LNCaP clone FGC (cell line): ENCODE measurements at regions not wholly inside any gene's neighbourhood (a gene's known extent, or its start where the extent isn't known, plus 50 kb on each side); places are given as distances from the start of the nearest gene placed in this dataset.
A peak's percentile ranks its signal among the peaks of the same experiment; 100 is the strongest.

ENCODE experiments used
- DNase-seq: peaks from one replicate; pipeline ENCODE4 v3.0.0-alpha.2; 2011; ENCODE audit warnings: low read depth
- H3K4me3 ChIP-seq: 2 replicates; pipeline ENCODE4 v1.5.1; 2011; ENCODE audit warnings: mild to moderate bottlenecking, low read depth, low read length, control low read depth
- TF ChIP-seq, protein P1 (sequence below): IDR thresholded peaks from 2 replicates; pipeline ENCODE4 v1.5.1; 2012; ENCODE audit warnings: mild to moderate bottlenecking; ENCODE audit not compliant: control insufficient read depth, insufficient read depth; ENCODE audit errors: extremely low read depth

DNA sequence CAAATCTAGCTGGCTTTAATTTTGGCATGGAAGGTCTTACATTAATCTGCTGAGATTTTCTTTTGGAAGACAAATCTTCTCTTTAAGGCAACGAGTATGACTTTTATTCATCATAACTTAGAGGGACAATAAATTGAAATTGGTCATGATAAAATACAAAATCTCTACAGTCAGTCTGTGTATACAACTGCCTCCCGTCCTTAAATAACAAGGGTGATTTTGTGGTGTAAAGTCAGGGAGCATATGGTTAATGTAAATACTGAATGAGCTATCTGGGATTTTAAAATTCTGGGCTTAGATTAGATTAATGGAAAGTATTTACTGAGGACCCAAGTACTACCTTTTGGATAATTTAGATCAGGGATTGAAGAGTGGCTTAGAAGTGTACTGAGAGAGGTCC, 328.4 kb upstream of the HAND2 start:
- TF ChIP-seq, protein P1, sequence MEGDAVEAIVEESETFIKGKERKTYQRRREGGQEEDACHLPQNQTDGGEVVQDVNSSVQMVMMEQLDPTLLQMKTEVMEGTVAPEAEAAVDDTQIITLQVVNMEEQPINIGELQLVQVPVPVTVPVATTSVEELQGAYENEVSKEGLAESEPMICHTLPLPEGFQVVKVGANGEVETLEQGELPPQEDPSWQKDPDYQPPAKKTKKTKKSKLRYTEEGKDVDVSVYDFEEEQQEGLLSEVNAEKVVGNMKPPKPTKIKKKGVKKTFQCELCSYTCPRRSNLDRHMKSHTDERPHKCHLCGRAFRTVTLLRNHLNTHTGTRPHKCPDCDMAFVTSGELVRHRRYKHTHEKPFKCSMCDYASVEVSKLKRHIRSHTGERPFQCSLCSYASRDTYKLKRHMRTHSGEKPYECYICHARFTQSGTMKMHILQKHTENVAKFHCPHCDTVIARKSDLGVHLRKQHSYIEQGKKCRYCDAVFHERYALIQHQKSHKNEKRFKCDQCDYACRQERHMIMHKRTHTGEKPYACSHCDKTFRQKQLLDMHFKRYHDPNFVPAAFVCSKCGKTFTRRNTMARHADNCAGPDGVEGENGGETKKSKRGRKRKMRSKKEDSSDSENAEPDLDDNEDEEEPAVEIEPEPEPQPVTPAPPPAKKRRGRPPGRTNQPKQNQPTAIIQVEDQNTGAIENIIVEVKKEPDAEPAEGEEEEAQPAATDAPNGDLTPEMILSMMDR: no peak

DNA sequence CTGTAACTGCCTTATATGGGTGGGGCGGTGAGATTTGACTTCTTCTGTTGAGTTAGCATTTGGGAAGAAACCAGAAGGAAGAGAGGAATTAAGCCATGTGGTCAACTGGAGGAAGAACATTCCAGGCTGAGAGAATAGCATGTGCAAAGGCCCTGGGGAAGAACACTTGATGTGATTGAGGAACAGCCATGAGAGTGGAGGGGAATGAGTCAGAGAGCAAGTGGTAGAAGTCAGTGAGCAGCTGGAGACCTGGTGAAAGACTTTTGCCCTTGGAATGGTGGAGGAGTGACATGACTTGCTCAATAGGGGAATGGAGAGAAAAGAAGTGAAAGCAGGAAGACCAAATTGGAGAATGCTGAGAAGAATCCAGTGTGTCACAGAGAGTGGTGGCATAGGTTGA, 327.8 kb upstream of the HAND2 start:
- no peak overlapping the region for H3K4me3 ChIP-seq

More for the DNA sequence above, 328.4 kb upstream of the HAND2 start:
- DNase-seq: no peak
- no peak overlapping the region for H3K4me3 ChIP-seq

DNA sequence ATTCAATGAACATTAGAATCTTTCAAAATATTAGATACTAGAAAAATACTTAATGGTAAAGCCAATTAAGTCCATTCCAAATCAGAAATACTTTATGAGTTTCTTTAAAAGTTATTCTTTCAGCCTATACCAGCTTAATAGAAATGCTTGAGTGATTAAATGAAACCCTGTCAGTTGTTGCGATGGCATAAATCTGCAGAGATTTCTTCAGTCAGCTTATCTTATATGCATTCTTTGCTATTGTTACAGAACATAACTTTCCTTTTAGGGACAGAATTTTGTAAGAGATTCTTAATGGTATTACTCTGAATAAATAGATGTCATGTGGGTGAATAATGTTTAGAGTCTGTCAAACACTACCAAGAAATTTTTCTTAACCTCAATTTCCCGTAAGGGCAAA, 325.0 kb upstream of the HAND2 start:
- DNase-seq: no peak
- TF ChIP-seq, protein P1: no peak
- H3K4me3 ChIP-seq: no peak overlapping the region

More for the DNA sequence above, 327.8 kb upstream of the HAND2 start:
- no peak for DNase-seq
- TF ChIP-seq, protein P1: no peak

- peak; percentile 21 for DNase-seq
- TF ChIP-seq, protein P1: no peak
- no peak overlapping the region for H3K4me3 ChIP-seq
Observed at GRCh38 chr4:173852775-173853174, 322.7 kb upstream of the HAND2 start.

- DNase-seq: no peak
- no peak overlapping the region for H3K4me3 ChIP-seq
- TF ChIP-seq, protein P1: no peak
Observed at GRCh38 chr4:173845580-173845979, 315.6 kb upstream of the HAND2 start.

GRCh38 chr4:173839865-173840264, 309.8 kb upstream of the HAND2 start:
- H3K4me3 ChIP-seq: no peak overlapping the region
- TF ChIP-seq, protein P1: no peak

DNA sequence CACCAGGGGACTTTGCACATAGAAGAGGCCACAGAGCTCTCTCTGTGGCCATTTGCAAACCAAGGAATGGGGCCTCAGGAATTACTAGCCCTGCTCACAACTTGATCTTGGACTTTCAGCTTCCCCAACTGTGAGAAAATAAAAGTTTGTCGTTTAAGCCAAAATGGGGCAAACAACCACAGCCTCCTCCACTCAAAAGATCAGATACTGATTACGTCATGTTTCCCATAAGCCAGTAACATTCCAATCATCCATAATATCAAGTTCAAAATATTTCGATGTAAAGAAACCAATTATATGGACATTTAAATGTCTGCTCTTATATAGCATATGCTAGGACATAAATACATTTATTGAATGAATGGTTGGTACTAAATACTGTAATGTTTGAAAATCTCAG, 307.5 kb upstream of the HAND2 start:
- no peak overlapping the region for H3K4me3 ChIP-seq
- no peak for DNase-seq
- TF ChIP-seq, protein P1: no peak

More at GRCh38 chr4:173839865-173840264, 309.8 kb upstream of the HAND2 start:
- no peak for DNase-seq
